ENCODE measurements at regions not wholly inside any gene's neighbourhood (a gene's known extent, or its start where the extent isn't known, plus 50 kb on each side); places are given as distances from the start of the nearest gene placed in this dataset.

DNA sequence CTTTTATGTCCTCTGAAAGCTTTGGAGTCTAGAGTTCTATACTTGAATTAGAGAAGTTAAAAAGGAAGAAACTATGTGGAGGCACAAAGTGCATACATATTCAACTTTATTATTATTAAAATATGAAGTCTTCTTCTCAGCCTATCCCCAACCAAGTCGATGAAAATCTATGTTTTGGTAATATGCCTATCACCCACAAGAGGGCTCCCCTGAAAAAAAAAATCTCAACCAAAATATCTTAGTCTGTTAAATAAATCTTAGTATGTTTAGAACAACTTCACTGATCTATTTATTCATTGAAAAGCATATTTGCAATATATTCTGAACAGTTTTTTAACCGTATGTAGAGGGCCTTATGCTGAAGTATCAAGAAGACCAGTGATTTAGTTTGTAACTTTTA, 804.5 kb downstream of the TDRD15 start:
- no peak for TF ChIP-seq EZH2phosphoT487 (conservative IDR thresholded peaks at IDR 0.05; ENCODE audit: low read length)
- TF ChIP-seq, protein P1, sequence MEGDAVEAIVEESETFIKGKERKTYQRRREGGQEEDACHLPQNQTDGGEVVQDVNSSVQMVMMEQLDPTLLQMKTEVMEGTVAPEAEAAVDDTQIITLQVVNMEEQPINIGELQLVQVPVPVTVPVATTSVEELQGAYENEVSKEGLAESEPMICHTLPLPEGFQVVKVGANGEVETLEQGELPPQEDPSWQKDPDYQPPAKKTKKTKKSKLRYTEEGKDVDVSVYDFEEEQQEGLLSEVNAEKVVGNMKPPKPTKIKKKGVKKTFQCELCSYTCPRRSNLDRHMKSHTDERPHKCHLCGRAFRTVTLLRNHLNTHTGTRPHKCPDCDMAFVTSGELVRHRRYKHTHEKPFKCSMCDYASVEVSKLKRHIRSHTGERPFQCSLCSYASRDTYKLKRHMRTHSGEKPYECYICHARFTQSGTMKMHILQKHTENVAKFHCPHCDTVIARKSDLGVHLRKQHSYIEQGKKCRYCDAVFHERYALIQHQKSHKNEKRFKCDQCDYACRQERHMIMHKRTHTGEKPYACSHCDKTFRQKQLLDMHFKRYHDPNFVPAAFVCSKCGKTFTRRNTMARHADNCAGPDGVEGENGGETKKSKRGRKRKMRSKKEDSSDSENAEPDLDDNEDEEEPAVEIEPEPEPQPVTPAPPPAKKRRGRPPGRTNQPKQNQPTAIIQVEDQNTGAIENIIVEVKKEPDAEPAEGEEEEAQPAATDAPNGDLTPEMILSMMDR (IDR thresholded peaks at IDR 0.05; ENCODE audit: insufficient read depth, low read length, poor library complexity, severe bottlenecking) = no peak
- H3K9ac ChIP-seq (ENCODE audit: low read length) = no peak overlapping the region
- H3K9me3 ChIP-seq (ENCODE audit: insufficient read depth, low read length) = no peaks in the 10 kb centered on the region
- H3K36me3 ChIP-seq (ENCODE audit: low read length) = no peaks in the 10 kb centered on the region
- no peaks in the 10 kb centered on the region for H3K9me2 ChIP-seq (replicated peaks; ENCODE audit: insufficient read depth, low read length)
- H3K27me3 ChIP-seq (ENCODE audit: low read length) = no peaks in the 10 kb centered on the region
- H3K27ac ChIP-seq (ENCODE audit: low read depth, low read length) = no peak overlapping the region
- H4K20me1 ChIP-seq (ENCODE audit: low read depth, low read length) = no peaks in the 10 kb centered on the region
- no peak overlapping the region for H2AFZ ChIP-seq (ENCODE audit: low read depth, low read length, severe bottlenecking)
- H3K79me2 ChIP-seq (ENCODE audit: insufficient read depth, low read length) = no peaks in the 10 kb centered on the region
- no peaks in the 10 kb centered on the region for H3F3A ChIP-seq (ENCODE audit: insufficient read depth)
- no peak overlapping the region for H3K4me2 ChIP-seq (ENCODE audit: low read depth, low read length, poor library complexity, severe bottlenecking)
- no peak overlapping the region for H3K4me3 ChIP-seq (ENCODE audit: insufficient read depth, low read length, poor library complexity, severe bottlenecking)

- Histone ChIP-seq H3K4me2 (ENCODE audit: low read depth, low read length, poor library complexity, severe bottlenecking) (no peak overlapping the region), H3K4me3 (ENCODE audit: insufficient read depth, low read length, poor library complexity, severe bottlenecking) (no peak overlapping the region), H3K27ac (ENCODE audit: low read depth, low read length) (no peak overlapping the region), H3K79me2 (ENCODE audit: insufficient read depth, low read length) (no peaks in the 10 kb centered on the region), H4K20me1 (ENCODE audit: low read depth, low read length) (no peaks in the 10 kb centered on the region), H3K9me3 (ENCODE audit: insufficient read depth, low read length) (no peaks in the 10 kb centered on the region), H3K36me3 (ENCODE audit: low read length) (no peaks in the 10 kb centered on the region), H2AFZ (ENCODE audit: low read depth, low read length, severe bottlenecking) (no peak overlapping the region), H3K9ac (ENCODE audit: low read length) (no peak overlapping the region), H3F3A (ENCODE audit: insufficient read depth) (no peaks in the 10 kb centered on the region), H3K27me3 (ENCODE audit: low read length) (no peaks in the 10 kb centered on the region), H3K9me2 (replicated peaks; ENCODE audit: insufficient read depth, low read length) (no peaks in the 10 kb centered on the region)
- no peak for TF ChIP-seq EZH2phosphoT487 (conservative IDR thresholded peaks at IDR 0.05; ENCODE audit: low read length)
- TF ChIP-seq, protein P1 (IDR thresholded peaks at IDR 0.05; ENCODE audit: insufficient read depth, low read length, poor library complexity, severe bottlenecking) = no peak
These were observed 806.5 kb downstream of the TDRD15 start for GRCh38 chr2:21930226-21930625.

- Histone ChIP-seq H3K4me3 (ENCODE audit: insufficient read depth, low read length, poor library complexity, severe bottlenecking) (no peak overlapping the region), H3K9me3 (ENCODE audit: insufficient read depth, low read length) (no peaks in the 10 kb centered on the region), H3K79me2 (ENCODE audit: insufficient read depth, low read length) (no peaks in the 10 kb centered on the region), H2AFZ (ENCODE audit: low read depth, low read length, severe bottlenecking) (no peak overlapping the region), H3K9me2 (replicated peaks; ENCODE audit: insufficient read depth, low read length) (no peaks in the 10 kb centered on the region), H3K4me2 (ENCODE audit: low read depth, low read length, poor library complexity, severe bottlenecking) (no peak overlapping the region), H3F3A (ENCODE audit: insufficient read depth) (no peaks in the 10 kb centered on the region), H4K20me1 (ENCODE audit: low read depth, low read length) (no peaks in the 10 kb centered on the region), H3K27ac (ENCODE audit: low read depth, low read length) (no peak overlapping the region), H3K9ac (ENCODE audit: low read length) (no peak overlapping the region), H3K36me3 (ENCODE audit: low read length) (no peaks in the 10 kb centered on the region), H3K27me3 (ENCODE audit: low read length) (no peaks in the 10 kb centered on the region)
- no peak for TF ChIP-seq EZH2phosphoT487 (conservative IDR thresholded peaks at IDR 0.05; ENCODE audit: low read length)
- TF ChIP-seq, protein P1 (IDR thresholded peaks at IDR 0.05; ENCODE audit: insufficient read depth, low read length, poor library complexity, severe bottlenecking) = no peak
These were observed 816.2 kb downstream of the TDRD15 start for GRCh38 chr2:21939967-21940366.
